ENCODE measurements at regions not wholly inside any gene's neighbourhood (a gene's known extent, or its start where the extent isn't known, plus 50 kb on each side); places are given as distances from the start of the nearest gene placed in this dataset.

DNA sequence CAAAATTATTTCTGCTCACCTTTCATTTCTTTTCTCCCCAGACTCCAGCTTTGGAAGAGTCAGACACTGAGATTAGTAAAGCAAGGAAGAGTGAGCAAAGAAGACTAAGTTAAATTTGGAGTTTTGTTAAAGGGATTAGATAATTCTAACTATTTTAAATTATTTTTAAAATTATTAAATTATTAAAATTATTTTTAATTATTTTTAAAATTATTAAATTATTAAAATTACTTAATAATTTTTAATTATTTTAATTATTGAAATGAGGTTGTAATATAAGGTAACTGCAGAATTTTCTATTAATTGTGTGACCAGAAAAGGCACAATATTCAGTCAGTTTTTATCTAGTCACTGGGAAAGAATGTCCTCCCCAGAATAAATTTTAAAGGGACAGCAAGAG is 185.0 kb upstream of the EOMES start:
- Histone ChIP-seq H4K20me1 (ENCODE audit: insufficient read depth, low read length) (no peaks in the 10 kb centered on the region), H3K4me1 (ENCODE audit: insufficient read depth, low read length) (no peaks in the 10 kb centered on the region), H3K36me3 (replicated peaks in 1 of 2; ENCODE audit: control insufficient read depth in 1 of 2, insufficient read depth in 2 of 2, low read length in 2 of 2) (no peaks in the 10 kb centered on the region), H3K27me3 (ENCODE audit: control insufficient read depth in 1 of 2, insufficient read depth in 2 of 2, low read length in 2 of 2) (no peaks in the 10 kb centered on the region), H3K9me3 (ENCODE audit: low read length) (no peaks in the 10 kb centered on the region), H3K4me3 (replicated peaks in 1 of 3; ENCODE audit: insufficient read depth in 1 of 3, low read depth in 2 of 3, low read length in 3 of 3) (no peak overlapping the region), H2AFZ (ENCODE audit: low read length) (no peak overlapping the region), H3K27ac (ENCODE audit: extremely low read length, insufficient read depth, low read length) (no peak overlapping the region), H3K79me2 (ENCODE audit: insufficient read depth, low read length) (no peaks in the 10 kb centered on the region), H3K4me2 (ENCODE audit: low read depth, low read length) (no peak overlapping the region), H3K9ac (ENCODE audit: insufficient read depth, low read depth, low read length) (no peak overlapping the region)
- DNase-seq (ENCODE audit: low spot score) (no peak), ATAC-seq (no peak), FAIRE-seq (no peak)
- in situ Hi-C loops (cut with HindIII; ENCODE audit: extremely low pct_ligation_motif_present, low pct_unique_long_range_greater_than_20kb) = no loop called here
- no TSS peak for BruUV-seq (replicated peaks)
- ChIA-PET POLR2A (no interaction called here), CTCF (ENCODE audit: low intra/inter-chr PET ratio, low total read pairs) (no interaction called here)
- no peak for TF ChIP-seq ZMYM3 (CRISPR knock-in tag; IDR thresholded peaks at IDR 0.05)
- TF ChIP-seq RCOR2 (CRISPR knock-in tag; IDR thresholded peaks at IDR 0.05) = no peak
- TF ChIP-seq RBAK (CRISPR knock-in tag; IDR thresholded peaks at IDR 0.05) = no peak
- no peak for TF ChIP-seq PLRG1 (conservative IDR thresholded peaks at IDR 0.05)
- no peak for TF ChIP-seq ZNF253 (CRISPR knock-in tag; IDR thresholded peaks at IDR 0.05; ENCODE audit: borderline replicate concordance)
- TF ChIP-seq ZNF362 (CRISPR knock-in tag; IDR thresholded peaks at IDR 0.05; ENCODE audit: borderline replicate concordance) = no peak
- no peak for TF ChIP-seq ZKSCAN5 (CRISPR knock-in tag; IDR thresholded peaks at IDR 0.05)
- TF ChIP-seq SRSF4 (IDR thresholded peaks at IDR 0.05; ENCODE audit: low read depth, low read length, poor library complexity, severe bottlenecking) = no peak
- no peak for TF ChIP-seq MLXIP (CRISPR knock-in tag; IDR thresholded peaks at IDR 0.05; ENCODE audit: borderline replicate concordance)
- intact Hi-C loops (cut with micrococcal nuclease; ENCODE audit: unreplicated experiment) = no loop called here

All from HepG2 (cell line).